ENCODE measurements at regions not wholly inside any gene's neighbourhood (a gene's known extent, or its start where the extent isn't known, plus 50 kb on each side); places are given as distances from the start of the nearest gene placed in this dataset.

- TF ChIP-seq POLR2A (IDR thresholded peaks at IDR 0.05; ENCODE audit: low read depth, low read length) (no peak), POLR2AphosphoS5 (IDR thresholded peaks at IDR 0.05; ENCODE audit: low read depth, low read length) (no peak), SPI1 (IDR thresholded peaks at IDR 0.05; ENCODE audit: low read depth, low read length) (no peak), TAF1 (IDR thresholded peaks at IDR 0.05; ENCODE audit: low read depth, low read length) (no peak)
Measured at GRCh38 chr14:51576879-51577278, 74.8 kb upstream of the FRMD6 start.

All from GM12891 (cell line).